Right lung (tissue), 2 donors: ENCODE measurements at regions not wholly inside any gene's neighbourhood (a gene's known extent, or its start where the extent isn't known, plus 50 kb on each side); places are given as distances from the start of the nearest gene placed in this dataset.
"Not testable (repeated sequence)": the region's sequence is repeated elsewhere in the genome, so short reads cannot be mapped to it uniquely, and the experiment has no call there.

Source experiments
- DNase-seq, 2 donors: peaks; one replicate each; pipeline ENCODE4 v3.0.0-alpha.2; 2013

DNA sequence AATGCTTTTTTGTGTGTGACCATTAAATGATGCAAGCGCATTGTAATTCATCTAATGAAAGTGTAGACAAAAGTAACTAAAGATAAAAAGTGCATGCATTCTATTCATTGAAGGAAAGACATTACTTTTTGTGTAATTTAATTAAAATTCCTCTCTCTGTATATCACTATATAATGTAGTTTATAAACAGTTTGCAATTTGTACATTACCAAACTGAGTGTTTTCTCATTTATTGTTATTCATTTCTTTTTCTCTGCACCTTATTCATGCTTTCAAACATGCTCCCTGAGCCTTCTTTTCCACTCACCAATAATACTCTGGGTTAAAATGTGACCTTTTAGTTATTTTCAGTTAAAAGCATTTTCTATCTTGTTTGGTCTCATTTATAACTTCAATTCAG, 713.7 kb upstream of the AADAT start:
- DNase-seq: no peak

DNA sequence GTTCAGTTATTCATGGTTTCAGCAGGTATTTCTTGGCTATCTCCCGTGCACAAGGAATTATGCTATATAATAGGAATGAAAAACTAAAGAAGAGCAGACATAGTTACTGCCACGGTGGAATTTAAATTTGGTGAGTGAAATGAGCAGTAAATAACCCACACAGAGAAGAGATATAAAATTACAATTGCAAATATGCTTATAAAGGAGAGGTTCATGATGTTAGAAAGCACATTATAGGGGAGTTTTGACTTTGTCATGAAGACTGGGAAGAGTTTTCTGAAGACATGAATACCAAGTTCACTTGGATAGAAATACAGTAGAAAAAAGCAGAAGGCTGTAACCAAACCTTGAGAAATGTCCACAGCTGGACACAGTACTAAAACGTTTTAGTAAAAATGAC, 712.0 kb upstream of the AADAT start:
- no peak for DNase-seq

DNA sequence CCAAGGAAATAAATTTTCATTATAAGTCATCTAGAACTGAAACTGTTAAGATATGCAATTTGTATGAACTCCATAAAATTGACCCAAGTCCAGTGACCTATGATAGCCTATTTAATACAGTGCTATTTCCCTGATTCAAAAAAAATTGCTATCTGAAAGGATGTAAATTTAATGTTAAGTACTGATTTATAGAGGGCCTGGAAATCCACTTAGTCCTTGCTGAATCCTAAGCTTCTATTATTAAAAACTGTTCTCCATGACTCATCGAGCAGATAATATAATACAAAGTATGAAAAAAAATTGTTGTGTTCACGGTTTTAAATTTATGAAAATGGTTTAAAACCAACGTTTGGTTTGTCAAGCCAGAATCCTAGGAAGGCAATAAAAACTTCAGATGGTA, 704.8 kb upstream of the AADAT start:
- DNase-seq: no peak

DNA sequence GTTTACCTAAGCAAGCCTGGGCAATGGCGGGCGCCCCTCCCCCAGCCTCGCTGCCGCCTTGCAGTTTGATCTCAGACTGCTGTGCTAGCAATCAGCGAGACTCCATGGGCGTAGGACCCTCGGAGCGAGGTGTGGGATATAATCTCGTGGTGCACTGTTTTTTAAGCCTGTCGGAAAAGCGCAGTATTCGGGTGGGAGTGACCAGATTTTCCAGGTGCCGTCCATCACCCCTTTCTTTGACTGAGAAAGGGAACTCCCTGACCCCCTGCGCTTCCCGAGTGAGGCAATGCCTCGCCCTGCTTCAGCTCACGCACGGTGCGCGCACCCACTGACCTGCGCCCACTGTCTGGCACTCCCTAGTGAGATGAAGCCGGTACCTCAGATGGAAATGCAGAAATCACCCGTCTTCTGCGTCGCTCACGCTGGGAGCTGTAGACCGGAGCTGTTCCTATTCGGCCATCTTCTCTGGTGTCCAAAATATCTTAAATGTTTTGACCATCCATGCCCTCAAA, 698.8 kb upstream of the AADAT start:
- not testable (repeated sequence) for DNase-seq

DNA sequence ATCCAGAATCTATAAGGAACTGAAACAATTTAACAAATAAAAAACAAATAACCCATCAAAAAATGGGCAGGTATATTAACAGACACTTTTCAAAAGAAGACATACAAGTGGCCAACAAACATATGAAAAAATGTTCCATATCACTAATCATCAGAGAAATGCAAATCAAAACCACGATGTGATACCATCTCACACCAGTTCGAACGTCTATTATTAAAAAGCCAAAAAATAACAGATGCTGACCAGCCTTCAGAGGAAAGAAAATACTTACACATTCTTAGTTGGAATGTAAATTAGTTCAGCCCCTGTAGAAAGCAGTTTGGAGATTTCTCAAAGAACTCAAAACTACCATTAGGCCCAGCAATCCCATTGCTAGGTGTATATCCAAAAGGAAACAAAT, 687.9 kb upstream of the AADAT start:
- no peak for DNase-seq

DNA sequence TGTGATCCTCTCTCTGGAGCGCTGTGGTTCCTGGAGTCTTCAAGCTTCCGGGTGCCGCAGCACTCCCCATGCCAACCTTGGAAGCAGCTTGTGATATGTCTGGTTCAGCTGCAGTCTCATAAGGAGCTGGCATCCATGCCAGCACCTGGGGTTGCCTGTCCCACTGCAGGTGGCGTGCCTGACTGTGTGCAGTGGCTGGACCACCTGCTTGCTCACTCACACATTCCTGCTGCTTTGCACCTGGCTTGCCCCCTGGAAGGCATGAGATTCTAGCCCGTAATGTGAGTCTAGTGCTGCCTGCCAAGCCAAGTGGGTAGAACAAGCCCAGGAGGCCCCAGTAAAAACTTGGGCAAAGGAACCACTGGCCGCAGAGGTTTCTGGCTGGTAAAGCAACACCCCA, 687.2 kb upstream of the AADAT start:
- DNase-seq: no peak

DNA sequence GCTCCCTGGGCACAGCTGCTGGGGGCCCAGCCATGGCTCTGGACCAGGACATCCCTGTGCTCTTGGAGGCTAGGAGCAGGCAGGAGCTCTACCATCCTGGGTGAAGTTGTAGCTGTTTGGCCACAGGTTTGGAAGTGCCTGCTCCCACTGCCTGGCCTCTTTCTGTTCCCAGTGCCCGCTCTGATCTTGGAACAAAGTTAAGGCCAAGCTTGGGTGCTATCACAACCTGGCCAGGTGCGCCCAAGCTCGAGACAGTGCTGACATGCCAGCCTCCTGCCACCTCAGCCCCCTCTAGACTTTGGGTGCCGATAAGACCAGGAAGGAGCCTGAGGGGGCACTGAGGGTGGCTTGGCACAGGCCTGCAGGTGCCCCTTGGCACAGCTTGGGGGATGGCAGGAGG, 686.1 kb upstream of the AADAT start:
- no peak for DNase-seq

DNA sequence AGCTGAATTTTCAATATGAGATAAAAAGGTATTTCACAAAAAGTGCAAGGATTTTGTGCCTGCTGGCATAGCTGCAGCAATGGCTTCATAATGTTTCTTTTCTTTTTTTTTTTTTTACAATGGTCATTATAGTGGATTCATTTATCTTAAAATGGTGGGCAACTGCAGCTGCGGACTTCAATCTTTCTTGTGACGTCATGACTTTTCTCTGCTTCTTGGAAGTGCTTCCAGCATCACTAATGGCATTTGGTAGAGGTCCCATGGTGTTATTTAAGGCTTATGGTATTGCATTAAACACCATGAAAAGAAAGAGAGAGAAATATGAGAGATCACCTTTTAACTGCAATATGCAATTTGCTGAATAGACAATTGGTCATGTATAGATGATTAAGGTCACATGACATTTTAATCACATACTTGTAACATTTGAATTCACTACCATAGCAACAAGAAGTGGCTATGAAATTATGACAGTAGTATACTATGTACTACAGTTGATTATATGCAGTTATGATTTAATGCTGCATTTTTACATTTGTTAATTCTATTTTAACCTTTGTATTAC, 684.0 kb upstream of the AADAT start:
- DNase-seq: no peak

DNA sequence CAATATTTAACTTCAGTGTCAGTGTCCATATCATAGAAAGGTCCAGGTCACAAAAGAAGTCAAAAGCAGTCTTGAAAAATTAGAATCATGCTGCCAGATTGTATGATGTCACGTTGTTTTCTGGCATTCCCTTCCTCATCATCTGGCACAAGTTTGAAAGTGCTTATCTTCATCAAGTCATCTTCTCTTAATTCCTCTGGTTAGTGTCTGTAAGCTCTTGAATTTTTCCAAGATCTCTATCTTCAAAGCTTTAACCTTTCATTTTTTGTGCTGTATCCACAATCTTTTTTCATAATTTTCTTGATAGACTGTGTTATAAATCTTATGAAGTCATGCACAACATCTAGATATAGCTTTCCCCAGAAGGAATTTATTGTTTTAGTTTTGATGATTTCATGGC, 682.7 kb upstream of the AADAT start:
- no peak for DNase-seq

DNA sequence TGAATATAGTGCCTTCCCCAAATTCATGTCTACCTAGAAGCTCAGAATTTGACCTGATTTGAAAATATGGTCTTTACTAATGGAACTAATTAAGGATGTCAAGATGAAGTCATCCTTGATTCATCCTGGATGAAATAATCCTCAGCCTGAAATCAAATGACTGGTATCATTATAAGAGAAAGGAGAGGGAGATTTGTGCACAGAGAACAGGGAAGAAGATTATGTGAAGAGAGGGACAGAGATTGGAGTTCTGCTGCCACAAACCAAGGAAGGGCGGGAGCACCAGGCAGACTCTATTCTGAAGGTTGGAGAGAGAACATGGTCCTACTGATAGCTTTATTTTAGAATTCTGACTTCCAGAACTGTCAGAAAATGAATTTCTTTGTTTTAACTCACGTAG, 680.9 kb upstream of the AADAT start:
- no peak for DNase-seq

DNA sequence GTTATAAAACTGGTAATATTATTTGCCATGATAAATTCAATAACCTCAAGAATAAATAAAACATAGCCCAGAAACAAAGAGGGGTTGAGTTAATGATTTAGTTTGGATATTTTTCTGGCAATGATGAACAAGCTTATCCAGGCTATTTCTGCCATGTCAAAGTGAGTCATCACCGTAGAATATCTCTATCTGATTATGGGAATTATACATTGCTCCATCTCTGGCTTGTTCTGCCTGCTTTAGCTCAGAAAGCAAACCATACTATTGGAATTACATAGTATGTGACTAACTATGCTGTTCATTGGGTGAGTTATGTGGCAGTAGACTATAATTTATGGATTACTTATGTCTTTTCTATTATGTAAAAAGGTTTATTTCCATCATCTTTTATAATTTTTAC, 680.1 kb upstream of the AADAT start:
- DNase-seq: no peak

DNA sequence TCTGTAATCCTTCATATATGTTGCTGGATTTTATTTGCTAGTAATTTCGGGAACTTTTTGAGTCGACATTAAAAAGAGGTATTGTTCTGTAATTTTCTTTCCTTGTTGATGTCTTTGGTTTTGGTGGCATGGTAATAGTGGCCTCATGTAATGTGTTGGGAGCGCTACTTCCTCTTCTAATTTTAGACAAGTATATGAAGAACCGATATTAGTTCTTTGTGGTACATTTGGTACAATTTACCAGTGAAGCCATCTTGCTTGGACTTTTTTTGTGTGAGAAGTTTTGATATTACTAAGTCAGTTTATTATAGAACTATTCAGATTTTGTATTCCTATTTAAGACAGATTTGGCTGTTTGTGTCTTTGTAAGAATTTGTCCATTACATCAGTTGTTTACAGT, 669.2 kb upstream of the AADAT start:
- no peak for DNase-seq

DNA sequence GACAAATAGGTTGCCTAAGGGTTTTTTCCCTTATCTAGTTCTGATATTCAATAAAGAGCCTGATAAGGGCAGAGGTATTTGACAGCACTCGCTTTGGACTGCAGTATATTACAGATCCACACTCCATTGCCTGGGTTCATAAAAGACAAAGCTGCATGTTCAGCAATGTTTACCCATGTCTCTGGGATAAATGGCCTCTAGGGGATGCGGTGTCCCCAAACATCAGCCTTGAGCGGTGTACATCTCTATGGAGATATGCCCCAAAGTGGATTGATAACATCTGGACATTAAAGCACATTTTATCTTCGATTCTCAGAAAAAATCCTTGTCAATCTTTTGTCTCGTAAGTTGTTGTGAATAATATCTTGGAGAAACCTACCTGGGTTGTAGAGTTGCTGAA, 660.8 kb upstream of the AADAT start:
- no peak for DNase-seq

DNA sequence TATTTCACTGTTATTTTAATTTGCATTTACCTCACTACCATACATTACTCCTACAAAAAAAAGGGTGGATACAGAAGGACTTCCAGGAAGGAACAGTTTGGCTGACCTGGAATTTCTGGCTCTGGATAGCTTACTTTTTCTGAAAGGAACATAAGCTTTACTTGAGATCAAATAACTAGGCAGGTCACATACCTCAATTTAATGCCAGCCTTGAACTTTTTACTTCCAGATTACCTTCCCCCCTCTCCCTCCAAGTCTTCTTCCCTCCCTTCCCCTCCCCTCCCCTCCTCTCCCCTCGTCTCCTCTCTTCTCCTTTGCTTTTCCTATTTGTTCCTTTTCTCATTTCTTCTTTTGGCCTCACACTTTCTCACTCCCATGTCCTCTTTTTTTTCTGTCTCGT, 659.2 kb upstream of the AADAT start:
- DNase-seq: no peak

DNA sequence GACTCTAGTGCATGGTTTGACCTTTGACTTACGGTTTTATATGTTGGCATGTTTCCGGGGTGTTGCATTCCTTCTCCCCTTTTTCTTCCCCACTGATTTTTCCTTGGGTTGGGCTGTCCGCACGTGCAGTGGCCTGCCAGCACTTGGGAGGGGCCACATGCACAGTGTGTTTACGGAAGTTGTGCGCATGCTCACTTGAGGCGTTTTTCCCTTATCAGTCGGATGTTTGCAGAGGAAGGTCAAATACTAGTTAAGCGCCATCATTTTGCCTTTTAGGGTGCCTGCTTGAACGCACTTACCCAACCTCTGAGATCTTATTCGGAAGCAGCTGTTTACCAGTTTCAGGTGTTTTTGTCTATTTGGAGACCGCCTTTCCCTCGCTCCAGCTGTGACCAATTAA, 653.9 kb upstream of the AADAT start:
- DNase-seq: peak; percentile 19 to 22

DNA sequence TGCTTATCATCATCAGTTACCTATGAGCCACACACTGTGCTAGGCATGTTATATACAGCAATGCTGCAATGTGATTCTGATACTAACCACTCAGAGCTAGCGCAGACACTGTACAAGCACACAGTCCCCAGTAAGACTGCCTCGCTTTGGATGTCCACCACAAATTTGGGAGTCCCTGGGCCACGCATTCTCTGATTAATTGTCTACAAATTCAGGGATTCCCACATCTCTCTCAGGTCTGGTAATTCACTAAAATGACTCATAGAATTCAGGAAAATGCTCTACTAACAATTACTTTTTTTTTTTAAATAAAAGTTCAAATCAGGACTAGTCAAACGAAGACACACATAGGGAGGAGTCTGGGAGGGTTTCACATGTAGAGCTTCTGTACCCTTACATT, 652.1 kb upstream of the AADAT start:
- DNase-seq: no peak

DNA sequence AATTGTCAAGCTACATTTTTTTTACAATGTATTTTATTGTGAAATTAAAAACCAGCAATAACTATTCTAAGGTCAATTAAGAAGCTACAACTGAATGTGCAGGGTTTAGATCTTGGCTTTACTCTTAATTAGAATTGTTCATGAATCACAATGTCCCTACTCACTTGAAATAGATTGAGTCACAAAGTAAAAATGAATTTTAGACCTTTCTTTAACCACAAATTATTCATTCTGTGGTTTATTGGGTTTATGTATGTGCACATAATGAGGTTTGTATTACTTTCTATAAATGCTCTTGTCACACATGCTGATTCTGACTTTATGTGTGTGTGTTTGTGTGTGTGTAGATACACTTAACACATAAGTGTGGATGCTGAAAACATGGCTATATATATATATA, 647.0 kb upstream of the AADAT start:
- no peak for DNase-seq

DNA sequence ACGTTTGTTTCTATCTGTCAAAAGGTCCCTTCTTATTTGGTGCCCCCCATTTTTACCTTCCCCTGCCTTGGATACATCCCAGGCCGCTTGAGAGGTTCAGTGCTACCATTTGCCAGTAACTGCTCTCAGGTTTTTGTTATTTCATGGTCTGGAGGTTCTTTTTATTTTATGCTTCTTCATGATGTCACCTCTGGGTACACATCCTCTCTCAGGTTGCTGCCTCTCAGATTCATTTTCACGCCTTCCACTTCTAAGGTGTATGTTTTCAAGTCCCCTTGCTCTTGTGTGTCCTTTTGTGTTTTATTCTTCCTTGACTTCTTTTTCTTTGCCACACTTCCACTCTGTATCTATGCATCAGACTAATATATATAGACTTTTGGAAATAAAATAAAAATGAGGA, 640.1 kb upstream of the AADAT start:
- no peak for DNase-seq

DNA sequence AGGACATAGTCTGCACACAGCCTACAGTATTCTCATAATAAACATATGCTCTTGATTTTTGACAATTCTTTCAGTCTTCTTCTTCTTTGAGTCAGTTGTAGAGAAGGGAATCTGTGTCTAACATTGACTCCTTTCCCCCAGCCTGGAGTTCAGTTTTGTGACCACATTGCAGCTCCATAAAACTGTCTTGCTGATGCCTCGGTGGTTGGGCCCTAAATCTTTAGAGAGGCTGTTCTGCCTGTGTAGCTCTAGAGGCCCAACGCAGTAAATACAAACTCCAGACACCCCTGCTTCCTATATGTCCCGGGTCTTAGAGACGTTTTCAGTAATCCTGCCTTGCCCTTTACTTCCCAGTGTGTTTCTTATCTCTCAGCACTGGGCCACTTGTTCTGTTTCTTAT, 639.5 kb upstream of the AADAT start:
- no peak for DNase-seq

DNA sequence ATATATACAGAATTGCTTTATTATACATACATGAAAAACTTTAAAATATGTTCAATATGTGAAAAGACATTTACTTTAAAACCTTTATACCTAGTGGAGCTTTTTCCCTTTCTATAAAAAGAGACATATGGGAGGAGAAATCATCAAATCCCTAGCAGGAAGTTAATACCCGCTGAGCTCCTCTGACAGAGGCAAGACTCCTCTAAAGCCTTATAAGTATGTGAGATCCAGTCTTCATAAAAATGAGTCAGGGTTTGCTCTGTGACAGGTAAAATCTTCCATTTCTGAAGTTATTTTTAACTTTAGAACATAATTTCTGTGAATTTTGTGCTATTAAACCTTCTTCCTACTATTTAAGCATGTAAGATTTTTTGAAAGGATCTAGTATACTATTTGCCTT, 634.4 kb upstream of the AADAT start:
- no peak for DNase-seq

DNA sequence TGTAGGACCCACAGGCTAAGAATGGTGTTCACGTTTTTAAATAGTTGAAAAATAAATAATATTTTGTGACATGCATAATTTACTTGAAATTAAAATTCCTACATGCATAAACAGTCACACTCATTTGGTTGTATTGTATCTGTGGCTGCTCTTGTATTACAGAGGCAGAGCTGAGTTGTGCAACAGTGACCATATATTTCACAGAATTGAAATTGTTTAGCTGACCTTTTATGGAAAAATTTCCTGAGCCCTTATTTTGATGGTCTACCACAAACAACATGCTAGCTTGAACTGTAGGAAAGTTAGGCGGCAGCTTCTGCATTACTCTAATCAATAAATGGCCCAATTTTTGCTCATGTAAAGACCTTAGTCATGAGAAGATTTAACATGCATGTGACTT, 633.4 kb upstream of the AADAT start:
- no peak for DNase-seq

DNA sequence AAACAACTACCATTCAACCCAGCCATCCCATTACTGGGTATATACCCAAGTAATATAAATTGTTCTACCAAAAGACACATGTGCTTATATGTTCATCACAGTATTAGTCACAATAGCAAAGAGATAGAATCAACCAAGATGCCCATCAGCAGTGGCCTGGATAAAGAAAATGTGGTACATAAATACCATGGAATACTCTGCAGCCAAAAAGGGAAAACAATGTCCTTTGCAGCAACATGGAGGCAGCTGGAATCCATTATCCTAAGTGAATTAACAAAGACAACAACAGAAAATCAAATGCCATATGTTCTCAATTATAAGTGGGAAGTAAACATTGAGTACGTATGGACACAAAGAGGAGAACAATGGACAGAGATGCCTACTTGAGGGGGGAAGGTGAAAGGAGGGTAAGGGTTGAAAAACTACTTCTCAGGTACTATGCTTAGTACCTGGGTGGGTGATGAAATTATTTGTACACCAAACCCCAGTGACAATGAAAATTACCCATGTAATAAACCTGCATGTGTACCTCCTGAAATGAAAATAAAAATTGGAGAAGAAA, 632.1 kb upstream of the AADAT start:
- DNase-seq: no peak

DNA sequence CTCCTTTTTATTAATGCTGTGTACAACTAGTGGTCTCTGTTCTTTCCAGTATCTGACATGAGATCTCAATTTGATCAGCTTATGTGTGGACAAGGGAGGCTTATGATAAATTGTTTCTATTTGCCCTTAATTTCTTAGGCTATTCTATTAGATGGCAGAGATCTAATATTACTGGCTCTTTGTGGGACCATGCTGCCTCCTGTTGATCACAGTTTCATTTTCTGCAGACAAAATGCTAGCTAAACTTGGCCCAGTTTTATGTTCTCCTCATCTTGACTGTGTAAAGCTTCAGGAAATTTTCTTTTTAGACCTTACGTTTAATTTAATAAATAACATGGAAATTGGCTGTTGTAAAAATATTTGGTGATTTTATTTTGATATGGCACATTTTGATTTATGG, 627.1 kb upstream of the AADAT start:
- DNase-seq: no peak

DNA sequence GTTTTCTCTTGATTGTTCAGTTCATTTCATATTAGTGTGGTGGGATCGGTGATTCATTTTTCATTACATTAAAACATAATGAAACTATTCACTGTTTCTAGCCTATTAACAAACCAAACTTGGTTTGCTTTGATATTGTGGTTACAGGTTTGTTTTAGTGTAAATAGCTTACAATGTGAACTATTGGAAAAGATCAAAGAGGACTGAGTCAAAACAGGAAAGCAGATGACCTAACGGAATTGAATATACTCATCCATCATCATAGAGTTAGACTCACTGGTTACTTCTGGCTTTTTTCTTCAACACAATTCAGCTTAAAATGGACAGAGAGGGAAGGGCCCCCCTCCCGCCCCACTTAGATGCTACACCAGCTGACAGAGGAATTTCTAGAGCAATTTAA, 616.2 kb upstream of the AADAT start:
- no peak for DNase-seq

DNA sequence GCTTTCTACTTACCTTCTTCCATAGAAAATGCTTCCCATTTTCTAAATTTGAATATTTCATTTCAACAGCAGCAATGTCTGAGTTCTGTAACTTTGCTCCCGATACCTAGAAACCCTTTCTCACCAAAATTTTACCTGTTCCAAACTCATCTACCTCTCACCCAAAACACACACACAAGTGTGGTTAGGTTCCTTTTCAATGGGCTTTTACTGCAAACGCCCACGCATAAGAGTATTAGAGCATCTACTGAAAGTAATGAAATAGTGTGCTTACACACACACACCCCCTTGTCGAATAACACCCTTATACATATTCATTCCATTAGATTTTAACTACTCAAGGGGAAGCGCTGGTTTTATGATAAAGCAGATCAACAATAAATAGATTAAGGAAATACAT, 610.3 kb upstream of the AADAT start:
- DNase-seq: no peak
